NT2/D1 (cell line): ENCODE measurements at regions not wholly inside any gene's neighbourhood (a gene's known extent, or its start where the extent isn't known, plus 50 kb on each side); places are given as distances from the start of the nearest gene placed in this dataset.

ENCODE experiments used
- DNase-seq: peaks from one replicate; pipeline ENCODE4 v3.0.0-alpha.2; 2011; ENCODE audit warnings: low read depth, low spot score
- H3K27me3 ChIP-seq: 2 replicates; pipeline ENCODE4 v1.6.0; 2011; ENCODE audit warnings: mild to moderate bottlenecking; ENCODE audit not compliant: insufficient read length, insufficient read depth
- H3K36me3 ChIP-seq: 2 replicates; pipeline ENCODE4 v1.6.1; 2011; ENCODE audit warnings: mild to moderate bottlenecking, low read length, mixed read lengths; ENCODE audit not compliant: insufficient read depth, insufficient read length
- H3K4me1 ChIP-seq: 2 replicates; pipeline ENCODE4 v1.5.1; 2011; ENCODE audit not compliant: insufficient read depth, insufficient read length
- H3K4me3 ChIP-seq: 2 replicates; pipeline ENCODE4 v1.5.1; 2011; ENCODE audit warnings: low read depth; ENCODE audit not compliant: insufficient read length
- H3K9ac ChIP-seq: 2 replicates; pipeline ENCODE4 v1.6.0; 2011; ENCODE audit warnings: low read depth; ENCODE audit not compliant: insufficient read length
- H3K9me3 ChIP-seq: 2 replicates; pipeline ENCODE4 v1.5.1; 2011; ENCODE audit warnings: mild to moderate bottlenecking, low read length; ENCODE audit not compliant: insufficient read depth
- SUZ12 ChIP-seq: IDR thresholded peaks from 2 replicates; pipeline ENCODE4 v1.6.1; 2011; ENCODE audit not compliant: insufficient read length, insufficient read depth; ENCODE audit errors: extremely low read depth
- YY1 ChIP-seq: IDR thresholded peaks from 2 replicates; pipeline ENCODE4 v1.6.1; 2011; ENCODE audit not compliant: insufficient read length, insufficient read depth
- ZNF274 ChIP-seq: IDR thresholded peaks from 2 replicates; pipeline ENCODE4 v1.6.1; 2011; ENCODE audit warnings: mild to moderate bottlenecking, low read depth, low read length

DNA sequence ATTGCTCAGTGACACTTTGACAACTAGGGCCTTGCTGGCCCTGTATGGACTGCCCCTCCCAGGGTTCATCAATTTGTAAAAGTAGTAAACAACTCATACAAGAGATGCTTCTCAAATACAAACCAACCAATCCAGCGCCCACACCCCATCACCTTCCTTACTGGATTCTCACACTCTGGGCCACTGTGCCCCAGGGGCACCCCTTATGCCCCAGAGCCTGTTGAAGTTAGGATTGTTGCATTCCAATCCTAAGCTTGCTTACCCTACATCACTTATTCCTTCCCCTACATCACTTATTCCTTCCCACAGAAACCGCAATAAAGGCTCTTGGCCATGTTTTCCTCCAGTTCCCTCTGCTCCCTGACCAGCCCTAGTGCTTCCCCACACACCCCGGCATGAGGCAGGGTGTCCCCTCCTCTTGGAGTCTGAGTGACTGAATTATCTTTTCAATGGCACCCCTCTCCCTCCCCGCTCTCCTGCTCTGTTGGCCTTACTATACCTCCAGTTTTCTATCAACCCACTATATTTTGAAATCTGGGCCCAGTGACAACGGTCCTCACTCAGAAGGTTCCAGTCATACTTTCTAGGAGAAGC is 182.4 kb upstream of the S1PR3 start:
- no peaks in the 10 kb centered on the region for H3K27me3 ChIP-seq
- H3K36me3 ChIP-seq, result no peaks in the 10 kb centered on the region
- no peak overlapping the region for H3K4me3 ChIP-seq
- TF ChIP-seq YY1 (no peak), SUZ12 (no peak), ZNF274 (no peak)
- H3K9ac ChIP-seq, result no peak overlapping the region
- H3K4me1 ChIP-seq, result peaks cover 7% of the 10 kb centered on the region
- no peak for DNase-seq
- H3K9me3 ChIP-seq, result no peaks in the 10 kb centered on the region

DNA sequence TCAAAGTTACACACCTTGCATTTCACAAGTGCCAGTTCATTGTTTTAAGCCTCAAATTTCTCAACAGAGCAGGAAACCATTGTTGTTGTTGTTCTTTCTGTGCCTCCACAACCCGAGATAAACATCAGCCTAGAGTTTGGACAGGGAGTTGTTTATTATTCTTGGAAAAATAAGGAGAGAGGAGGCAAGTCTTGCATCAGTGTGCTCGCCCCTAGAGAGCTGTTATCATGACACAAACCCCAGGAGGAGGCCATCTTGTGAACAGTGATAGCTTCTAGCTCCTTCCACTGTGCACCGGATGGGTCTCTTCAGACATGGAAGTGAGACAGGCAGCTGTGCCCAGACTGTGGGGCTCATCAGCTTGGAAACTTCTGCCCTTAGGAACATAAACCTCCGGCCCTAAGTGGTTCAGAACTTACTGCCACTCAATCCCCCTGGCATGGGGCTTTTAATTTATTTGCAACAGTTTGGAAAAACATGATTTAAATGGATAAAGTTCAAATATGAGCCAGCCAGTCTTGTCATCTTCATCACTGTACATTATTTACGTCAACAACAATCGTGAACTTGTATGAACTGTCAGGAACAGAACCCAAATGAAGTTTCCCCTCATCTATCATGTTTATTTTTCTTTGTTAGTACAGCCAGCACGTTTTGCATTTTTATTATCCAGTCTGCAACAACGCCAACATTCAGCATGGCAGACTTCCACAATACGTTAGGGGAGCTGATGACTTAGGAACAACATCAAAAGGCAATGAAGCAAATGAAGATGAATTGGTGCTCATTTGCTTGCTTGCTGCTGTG is 181.7 kb upstream of the S1PR3 start:
- Histone ChIP-seq H3K9me3 (no peaks in the 10 kb centered on the region), H3K4me3 (no peak overlapping the region), H3K9ac (no peak overlapping the region), H3K36me3 (no peaks in the 10 kb centered on the region), H3K27me3 (no peaks in the 10 kb centered on the region), H3K4me1 (peaks cover 7% of the 10 kb centered on the region)
- no peak for DNase-seq
- no peak for TF ChIP-seq ZNF274
- TF ChIP-seq YY1, result no peak
- no peak for TF ChIP-seq SUZ12

DNA sequence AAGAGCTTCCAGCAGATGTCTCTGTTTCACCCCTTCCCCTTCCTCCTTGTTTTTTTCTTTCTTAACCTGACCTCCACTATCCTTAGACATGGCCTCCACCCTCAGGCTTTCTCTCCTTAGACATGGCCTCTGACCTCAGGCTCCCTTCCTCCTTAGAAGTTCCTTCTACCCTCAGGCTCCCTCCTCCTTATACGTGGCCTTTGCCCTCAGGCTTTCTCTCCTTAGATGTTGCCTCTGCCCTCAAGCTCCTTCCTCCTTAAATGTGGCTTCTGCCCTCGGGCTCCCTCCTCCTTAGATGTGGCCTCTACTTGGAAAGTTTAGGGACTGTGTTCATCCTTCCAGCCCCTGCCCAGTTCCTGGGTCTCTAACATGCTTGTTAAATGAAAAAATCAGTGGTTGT is 180.4 kb upstream of the S1PR3 start:
- DNase-seq, result no peak
- no peak overlapping the region for H3K4me3 ChIP-seq
- no peaks in the 10 kb centered on the region for H3K27me3 ChIP-seq
- no peak overlapping the region for H3K9ac ChIP-seq
- H3K36me3 ChIP-seq, result no peaks in the 10 kb centered on the region
- peaks cover 7% of the 10 kb centered on the region for H3K4me1 ChIP-seq
- TF ChIP-seq SUZ12, result no peak
- no peak for TF ChIP-seq ZNF274
- no peak for TF ChIP-seq YY1
- H3K9me3 ChIP-seq, result no peaks in the 10 kb centered on the region

DNA sequence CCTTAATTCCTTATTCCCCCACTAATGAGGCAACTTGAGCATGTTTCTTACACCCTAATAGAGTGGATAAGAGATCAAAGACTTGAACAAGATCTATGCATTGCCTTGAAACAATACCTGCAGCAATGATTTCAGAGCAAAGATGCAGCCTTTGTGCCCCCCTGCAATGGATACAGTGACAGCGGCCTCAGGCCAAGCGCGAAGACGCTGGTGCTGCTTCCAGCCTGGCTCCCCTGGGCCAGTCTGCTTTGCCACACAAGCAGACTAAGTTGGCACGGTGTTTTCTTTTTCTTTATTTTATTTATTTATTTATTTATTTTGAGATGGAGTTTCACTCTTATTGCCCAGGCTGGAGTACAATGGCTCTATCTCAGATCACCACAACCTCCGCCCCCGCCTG is 179.8 kb upstream of the S1PR3 start:
- H3K9ac ChIP-seq, result no peak overlapping the region
- no peaks in the 10 kb centered on the region for H3K9me3 ChIP-seq
- H3K36me3 ChIP-seq, result no peaks in the 10 kb centered on the region
- no peak for TF ChIP-seq ZNF274
- no peak for TF ChIP-seq SUZ12
- no peak for TF ChIP-seq YY1
- no peak overlapping the region for H3K4me3 ChIP-seq
- no peaks in the 10 kb centered on the region for H3K27me3 ChIP-seq
- peaks cover 7% of the 10 kb centered on the region for H3K4me1 ChIP-seq
- no peak for DNase-seq

DNA sequence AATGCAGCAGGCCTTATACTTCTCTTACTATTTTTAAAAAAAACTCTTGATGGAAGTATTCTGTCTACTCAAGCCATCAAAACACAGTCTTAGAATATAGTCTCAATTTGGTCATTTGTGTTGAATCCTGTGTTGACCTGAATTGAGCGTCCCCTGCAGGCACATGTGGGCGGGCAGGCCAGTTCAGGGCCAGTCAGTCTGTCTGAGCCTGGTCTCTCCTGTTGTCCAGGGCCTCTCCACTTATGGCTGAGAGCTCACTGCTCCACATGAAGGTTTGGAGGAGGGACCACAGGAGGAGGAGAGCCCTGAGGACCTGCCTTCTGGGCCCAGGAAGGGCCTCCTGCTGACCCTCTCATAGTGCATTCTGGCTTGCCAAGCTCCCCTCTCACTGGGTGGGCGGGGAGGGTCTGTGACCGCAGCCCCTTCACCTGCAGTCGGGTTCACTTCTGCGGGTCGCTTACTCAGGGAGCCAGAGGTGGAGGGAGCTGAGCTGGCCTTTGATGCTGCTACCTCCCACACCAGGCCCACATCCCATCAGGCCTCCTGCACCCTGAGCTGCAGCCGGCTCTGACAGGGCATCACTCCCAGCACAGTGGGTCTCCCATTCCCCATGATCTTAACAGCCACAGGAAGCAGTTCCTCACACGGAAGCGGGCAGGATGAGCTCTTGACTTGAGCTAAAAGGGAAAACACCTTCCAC is 178.2 kb upstream of the S1PR3 start:
- Histone ChIP-seq H3K4me1 (peaks cover 7% of the 10 kb centered on the region), H3K27me3 (no peaks in the 10 kb centered on the region), H3K9me3 (no peaks in the 10 kb centered on the region), H3K36me3 (no peaks in the 10 kb centered on the region), H3K9ac (no peak overlapping the region), H3K4me3 (no peak overlapping the region)
- TF ChIP-seq YY1, result no peak
- TF ChIP-seq SUZ12, result no peak
- TF ChIP-seq ZNF274, result no peak
- DNase-seq, result no peak

DNA sequence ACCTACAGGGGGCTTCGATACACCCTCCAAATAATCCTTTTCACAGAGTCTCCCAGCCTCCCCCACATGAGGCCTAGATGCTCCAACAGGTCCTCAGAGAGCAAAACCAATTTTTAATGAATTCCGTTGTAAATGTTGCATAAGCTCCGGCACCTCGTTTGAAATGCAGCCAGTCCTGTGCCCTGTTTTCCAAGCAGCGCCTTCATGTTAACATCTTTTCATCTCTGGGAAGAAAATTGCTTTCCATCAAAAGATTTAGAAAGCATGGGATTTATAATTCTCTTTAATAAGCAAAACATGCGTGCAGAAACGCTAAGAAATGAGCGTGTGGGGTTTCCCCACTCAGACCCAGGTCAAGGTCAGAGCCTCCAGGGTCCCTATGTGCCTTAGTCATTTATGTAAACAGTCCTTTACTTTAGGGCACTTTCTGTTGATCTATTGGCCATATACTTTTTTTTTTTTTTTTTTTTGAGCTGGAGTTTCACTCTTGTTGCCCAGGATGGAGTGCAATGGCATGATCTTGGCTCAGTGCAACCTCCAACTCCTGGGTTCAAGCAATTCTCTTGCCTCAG is 177.5 kb upstream of the S1PR3 start:
- no peaks in the 10 kb centered on the region for H3K36me3 ChIP-seq
- no peak for DNase-seq
- no peak overlapping the region for H3K9ac ChIP-seq
- no peaks in the 10 kb centered on the region for H3K9me3 ChIP-seq
- H3K27me3 ChIP-seq, result no peaks in the 10 kb centered on the region
- TF ChIP-seq SUZ12 (no peak), YY1 (no peak), ZNF274 (no peak)
- peaks cover 7% of the 10 kb centered on the region for H3K4me1 ChIP-seq
- no peak overlapping the region for H3K4me3 ChIP-seq

DNA sequence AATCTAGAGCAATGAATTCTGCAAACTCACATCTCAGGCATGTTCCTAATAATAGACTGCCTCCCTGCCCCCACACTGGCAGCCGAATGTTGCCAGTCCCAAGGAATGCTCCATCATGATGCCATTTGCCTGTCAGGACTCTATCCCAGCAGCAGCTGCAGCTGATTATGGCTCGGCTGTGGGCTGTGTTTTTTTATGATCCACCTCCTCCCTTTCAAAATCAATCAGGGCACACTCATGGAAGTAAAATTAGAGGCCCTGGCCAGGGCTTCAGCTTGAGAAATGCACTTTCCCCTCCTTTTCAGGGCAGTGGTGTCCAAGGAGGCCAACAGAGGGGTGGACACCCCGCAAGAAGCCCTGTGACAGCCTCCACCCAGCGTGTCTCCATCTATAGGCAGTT is 176.7 kb upstream of the S1PR3 start:
- no peak for TF ChIP-seq YY1
- no peak for TF ChIP-seq SUZ12
- no peak for TF ChIP-seq ZNF274
- no peaks in the 10 kb centered on the region for H3K9me3 ChIP-seq
- H3K36me3 ChIP-seq, result no peaks in the 10 kb centered on the region
- H3K9ac ChIP-seq, result no peak overlapping the region
- H3K4me1 ChIP-seq, result peaks cover 7% of the 10 kb centered on the region
- DNase-seq, result no peak
- no peaks in the 10 kb centered on the region for H3K27me3 ChIP-seq
- H3K4me3 ChIP-seq, result no peak overlapping the region
